ENCODE measurements at regions not wholly inside any gene's neighbourhood (a gene's known extent, or its start where the extent isn't known, plus 50 kb on each side); places are given as distances from the start of the nearest gene placed in this dataset.
"Not testable (repeated sequence)": the region's sequence is repeated elsewhere in the genome, so short reads cannot be mapped to it uniquely, and the experiment has no call there.

DNA sequence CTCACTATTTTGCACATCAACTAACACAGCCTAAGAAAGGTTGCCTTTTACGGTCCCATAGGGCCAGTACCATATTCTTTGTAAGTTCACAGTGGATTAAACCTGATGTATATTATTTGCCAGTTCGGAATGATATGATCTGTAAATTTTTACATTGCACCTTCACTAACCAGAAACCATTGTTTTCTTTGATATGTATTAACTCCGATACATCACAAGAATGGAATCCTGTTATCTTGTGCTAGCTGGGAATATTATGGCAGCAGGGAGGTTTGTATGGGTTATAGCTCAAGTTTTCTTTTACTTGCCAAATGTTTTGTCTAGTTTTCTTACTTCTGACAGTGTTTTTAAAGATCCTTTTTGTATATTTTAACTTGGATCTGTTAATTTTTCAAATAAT, 51.4 kb upstream of the S1PR1 start:
- no peak for DNase-seq (ENCODE audit: low spot score)

DNA sequence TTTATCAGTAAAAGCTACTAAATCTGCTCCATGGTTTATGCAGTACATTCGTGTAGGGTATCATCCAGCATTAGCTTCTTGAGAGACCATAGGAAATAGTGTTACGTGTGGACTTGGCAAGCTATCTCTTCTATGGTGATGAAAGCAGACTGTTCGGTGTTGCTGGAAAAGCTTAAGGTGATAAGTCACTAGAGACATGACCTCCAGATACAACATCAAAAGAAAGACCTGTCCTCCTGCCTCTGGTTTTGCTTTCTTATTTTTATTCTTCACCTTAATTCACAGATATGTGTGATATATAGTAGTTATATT, 53.5 kb upstream of the S1PR1 start:
- DNase-seq (ENCODE audit: low spot score) = no peak

DNA sequence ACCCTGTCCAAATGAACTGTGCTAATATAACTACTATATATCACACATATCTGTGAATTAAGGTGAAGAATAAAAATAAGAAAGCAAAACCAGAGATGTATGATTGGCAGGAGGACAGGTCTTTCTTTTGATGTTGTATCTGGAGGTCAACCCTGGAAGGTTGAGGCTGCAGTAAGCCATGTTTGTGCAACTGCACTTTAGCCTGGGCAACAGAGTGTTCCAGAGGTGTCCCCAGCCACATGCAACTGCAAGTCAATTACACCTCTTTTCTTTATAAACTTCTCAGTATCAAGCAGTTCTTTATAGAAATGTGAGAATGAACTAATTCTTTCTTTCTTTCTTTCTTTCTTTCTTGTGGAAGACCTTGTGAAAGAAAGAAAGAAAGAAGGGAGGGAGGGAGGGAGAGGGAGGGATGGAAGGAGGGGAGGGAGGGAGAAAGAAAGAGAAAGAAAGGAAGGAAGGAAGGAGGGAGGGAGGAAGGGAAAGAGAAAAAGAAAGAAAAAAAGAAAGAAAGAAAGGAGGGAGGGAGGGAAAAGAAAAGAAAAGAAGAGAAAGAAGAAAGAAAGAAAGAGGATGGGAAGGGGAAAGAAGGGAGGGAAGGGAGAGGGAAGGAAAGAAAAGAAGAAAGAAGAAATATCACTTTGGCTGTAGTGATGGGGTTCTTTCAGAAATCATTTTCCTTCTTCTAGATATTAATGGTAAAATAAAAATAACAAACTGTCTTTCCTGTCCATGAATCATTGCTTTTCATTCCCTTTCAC, 54.0 kb upstream of the S1PR1 start:
- no peak for DNase-seq (ENCODE audit: low spot score)

DNA sequence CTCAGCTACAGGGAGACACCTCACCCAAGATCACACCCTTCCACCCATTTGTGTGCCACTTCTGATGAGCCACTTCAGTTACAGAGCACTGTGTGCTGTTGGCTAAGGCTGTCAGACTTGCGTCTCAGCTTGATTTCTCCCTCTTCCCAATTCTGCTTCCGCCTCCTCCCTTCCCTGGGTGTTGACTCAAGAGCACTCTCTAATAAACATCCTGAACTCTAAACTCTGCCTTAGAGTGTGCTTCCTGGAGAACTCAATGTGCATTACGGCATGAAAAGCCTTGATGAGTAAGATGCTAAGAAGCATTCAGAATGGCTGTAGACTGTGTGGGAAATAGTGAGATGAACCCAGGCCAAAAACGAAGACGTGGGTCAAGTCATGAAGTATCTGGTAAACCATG, 54.9 kb upstream of the S1PR1 start:
- no peak for DNase-seq (ENCODE audit: low spot score)

DNA sequence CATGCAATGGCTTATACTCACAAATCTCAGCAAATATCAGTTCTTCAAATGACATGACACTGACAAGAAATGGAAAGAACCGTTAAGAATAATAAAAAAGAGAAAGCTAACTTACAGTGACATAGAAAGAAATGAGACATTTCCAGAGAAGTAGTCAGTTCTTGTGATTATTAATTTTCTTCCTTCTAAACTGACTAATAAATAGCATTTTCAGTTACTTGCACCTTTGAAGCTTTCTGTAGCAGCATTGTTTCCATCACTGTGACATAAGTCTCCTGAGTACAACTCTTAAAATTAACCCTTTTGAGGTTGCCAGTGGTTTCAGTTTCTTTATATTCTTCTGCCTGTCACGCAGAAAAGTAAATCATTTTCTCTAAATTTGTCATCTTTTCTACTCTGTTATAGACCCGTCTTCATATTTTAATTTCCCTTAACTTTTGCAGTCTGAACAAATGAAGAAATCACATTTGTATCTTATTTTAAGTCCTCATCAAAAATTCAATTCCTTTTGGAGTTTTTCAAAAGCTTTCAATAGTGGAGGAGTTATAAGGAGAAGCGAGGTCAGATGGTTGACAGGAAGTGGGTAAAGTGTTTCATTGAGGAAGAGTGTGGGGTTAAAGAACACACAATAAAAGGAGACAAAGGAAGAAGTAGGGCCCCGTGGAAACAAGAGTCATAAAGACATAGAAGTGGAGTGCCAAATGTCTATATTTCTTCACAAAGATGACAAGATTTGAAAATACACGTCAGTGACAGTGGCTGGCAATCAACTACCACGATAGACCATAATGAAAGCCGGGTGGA, 57.9 kb upstream of the S1PR1 start:
- DNase-seq (ENCODE audit: low spot score) = no peak

DNA sequence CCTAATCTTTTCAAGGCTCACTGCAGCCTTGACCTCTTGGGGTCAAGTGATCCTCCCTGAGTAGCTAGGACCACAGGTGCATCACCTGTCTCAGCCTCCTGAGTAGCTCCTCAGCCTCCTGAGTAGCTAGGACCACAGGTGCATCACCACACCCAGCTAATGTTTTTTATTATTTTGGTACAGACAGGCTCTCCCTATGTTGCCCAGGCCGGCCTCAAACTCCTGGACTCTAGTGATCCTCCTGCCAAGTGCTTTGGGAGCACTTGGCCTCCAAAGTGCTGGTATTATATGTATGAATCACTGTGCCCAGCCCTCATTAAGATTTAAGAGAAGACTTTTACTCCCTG, 58.5 kb upstream of the S1PR1 start:
- DNase-seq (ENCODE audit: low spot score) = no peak

DNA sequence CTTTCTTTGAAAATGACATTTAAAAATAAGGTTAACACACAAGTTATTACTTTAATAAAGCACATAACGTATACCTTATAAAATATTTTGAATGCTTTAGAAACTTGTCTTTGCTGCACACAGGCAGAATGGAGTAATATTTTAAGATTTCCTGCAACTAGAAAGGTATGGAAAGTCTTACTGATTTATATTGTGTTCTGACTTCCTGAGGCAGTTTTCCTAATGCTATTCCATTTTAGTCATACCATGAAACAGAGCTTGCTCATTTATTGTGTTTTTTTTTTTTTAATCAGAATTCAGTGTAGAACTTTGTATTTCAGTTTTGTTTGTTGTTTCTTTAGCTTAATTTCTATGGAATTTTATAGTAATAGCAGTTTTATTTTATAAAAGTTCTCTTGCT, 60.9 kb upstream of the S1PR1 start:
- DNase-seq (ENCODE audit: low spot score) = no peak

DNA sequence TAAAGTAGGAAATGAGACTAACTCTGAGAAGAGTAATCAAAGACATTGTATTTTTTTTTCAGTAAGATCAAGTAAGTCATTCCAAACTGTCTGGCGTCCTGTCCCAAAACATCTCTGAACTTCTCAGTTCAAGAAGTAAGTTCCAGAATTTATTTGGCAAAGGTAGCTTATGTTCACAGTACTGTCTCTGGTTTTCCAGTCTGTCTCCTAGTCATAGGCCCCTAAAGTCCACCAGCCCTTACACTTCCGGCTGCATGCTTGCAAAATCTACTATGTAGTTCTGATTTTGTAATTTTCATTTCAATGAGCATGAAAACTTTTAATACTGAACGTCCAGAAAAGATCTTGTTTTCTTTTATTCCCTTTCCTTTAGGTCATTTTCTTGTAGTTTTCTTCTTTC, 61.4 kb upstream of the S1PR1 start:
- DNase-seq (ENCODE audit: low spot score) = no peak

DNA sequence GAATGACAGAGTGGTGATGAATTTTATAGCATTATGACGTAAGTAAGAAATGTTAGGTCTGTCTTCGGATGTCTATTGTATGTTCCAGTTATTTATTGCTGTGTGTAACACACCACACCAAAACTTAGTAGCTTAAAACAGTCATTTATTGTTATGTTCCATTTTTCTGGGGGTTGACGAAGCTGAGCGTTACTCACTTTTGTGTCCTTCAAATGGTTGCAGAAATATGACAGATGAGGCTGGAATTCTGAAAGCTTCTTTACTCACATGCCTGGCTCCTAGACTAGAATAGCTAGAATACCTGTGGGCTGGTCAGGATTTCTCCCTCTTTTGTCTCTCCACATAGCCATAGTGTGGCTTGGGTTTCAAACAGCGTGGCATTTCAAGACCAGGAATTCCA, 62.1 kb upstream of the S1PR1 start:
- DNase-seq (ENCODE audit: low spot score) = no peak

DNA sequence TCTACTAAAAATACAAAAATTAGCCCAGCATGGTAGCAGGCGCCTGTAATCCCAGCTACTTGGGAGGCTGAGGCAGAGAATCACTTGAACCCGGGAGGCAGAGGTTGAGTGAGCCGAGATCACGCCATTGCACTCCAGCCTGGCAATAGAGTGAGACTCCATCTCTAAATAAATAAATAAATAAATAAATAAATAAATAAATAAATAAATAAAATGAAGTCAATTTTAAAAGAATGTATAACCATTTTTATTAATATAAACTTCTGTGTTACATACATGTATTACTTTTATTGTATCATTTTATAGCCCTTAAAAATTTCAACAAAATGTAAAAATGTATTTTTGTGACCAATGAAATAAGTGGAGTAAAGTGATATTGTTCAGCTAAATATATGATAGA, 62.5 kb upstream of the S1PR1 start:
- not testable (repeated sequence) for DNase-seq (ENCODE audit: low spot score)

DNA sequence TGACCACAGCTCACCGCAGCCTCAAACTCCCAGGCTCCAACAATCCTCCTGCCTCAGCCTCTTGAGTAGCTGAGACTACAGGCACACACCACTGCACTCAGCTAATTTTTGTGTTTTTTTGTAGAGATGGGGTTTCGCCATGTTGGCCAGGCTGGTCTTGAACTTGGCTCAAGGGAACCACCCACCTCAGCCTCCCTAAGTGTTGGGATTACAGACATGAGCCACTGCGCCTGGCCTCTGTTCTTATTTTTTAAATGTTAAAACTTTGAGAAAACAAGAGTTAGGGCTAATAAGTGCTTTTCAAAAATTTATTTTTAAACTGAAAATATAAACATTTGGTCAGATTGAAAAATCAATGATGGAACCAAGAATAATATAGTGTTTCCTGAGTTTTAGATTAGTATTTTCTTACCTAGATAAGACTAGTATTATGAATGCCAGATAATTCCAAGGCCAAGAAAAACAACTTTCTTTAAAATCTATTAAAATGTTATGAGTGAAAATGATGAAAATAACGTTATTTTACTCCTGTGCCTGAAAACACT, 66.2 kb upstream of the S1PR1 start:
- DNase-seq (ENCODE audit: low spot score) = no peak

DNA sequence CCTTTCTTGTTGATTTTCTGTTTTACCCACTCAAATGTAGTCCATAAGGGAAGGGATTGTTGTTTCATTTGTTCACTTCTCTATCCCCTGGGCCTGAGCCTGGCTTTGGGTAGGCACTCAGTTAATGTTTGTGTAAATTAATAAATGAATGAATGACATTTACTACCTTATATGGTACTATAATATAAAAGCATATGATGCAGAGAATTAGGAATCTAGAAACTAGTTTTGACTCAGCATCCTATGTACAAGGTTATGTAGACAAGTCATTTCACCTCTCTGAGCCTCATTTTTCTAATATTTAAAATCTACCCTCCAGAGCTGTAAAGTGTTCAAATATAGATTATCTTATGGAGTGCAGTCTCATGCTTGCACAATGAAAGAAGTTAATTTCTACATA, 68.9 kb upstream of the S1PR1 start:
- DNase-seq (ENCODE audit: low spot score) = no peak

DNA sequence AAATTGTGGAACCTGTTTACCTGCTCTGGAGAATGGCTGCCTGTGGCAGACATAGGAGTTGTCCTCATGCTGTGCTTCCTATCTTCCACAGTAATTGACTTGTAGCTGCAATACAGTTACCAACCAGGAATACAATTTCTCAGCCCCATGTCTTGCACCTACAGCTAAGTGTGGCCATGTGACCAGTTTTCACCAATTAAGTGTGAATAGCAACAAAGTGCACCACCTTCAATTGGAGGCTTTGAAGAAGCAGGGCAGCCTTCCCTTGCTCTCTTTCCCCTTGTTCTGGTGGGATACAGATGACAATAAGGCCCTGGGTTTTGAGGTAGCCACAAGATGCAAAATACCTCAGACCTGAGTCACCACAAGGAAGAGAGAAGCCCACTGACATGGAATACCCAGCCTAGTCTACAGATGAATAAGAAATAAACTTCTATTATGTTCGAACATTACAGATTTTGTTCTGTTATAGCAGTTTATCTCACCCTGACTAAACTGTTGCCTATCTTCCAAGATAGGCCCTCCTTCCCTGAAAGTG, 70.2 kb upstream of the S1PR1 start:
- DNase-seq (ENCODE audit: low spot score) = no peak

DNA sequence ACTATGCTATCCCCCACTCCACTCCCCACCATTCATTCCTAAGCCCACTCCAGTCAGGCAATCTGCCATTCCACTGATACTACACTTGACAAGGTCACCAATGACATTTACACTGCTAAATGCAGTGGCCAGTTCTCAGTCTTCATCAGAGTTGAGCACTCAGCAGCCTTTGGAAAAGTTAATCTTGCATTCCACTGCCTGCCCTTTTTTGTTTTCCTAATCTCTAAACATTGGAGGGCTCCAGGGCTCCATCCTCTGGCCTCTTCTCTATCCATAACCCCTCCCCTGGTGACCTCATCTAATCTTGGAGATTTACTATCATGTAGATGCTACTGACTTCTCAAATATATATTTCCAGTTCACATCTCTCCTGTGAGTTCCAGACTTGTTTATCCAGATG, 70.9 kb upstream of the S1PR1 start:
- no peak for DNase-seq (ENCODE audit: low spot score)

DNA sequence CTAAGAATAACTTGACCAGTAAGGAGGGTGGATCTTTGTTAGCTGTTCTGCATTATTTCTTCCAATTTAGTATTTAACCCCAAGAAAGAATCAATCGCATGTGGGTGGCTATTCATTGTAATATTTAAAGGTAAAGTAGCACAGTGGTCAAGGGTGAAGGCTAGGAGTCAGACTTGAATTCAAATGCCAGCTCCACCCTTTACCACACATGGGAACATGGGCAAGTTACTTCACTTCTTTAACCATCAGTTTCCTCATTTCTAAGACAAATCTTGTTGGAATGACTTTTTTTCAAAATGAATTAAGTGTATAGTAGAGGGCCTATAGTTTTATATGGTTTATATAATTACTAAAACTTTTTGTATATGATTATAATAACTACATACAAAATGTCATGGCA, 71.3 kb upstream of the S1PR1 start:
- DNase-seq (ENCODE audit: low spot score) = no peak

DNA sequence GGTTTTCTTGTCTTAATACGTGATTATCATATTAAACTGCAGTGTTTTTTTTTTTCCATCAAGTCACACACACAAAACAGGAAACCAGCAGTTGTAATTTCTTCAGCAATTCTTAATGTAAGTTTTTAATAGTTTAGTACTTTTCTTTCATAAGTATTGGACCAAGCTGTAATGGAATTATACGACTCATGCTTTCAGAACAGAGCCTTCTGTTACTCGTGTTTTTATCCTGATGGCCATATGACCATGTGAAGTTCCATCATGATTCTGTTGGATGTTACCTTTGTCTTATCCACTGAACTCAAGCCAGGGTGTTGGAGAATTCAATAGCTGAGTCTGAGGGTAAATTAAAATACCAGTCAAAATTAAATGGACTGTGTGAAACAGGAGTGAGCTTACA, 72.0 kb upstream of the S1PR1 start:
- no peak for DNase-seq (ENCODE audit: low spot score)

DNA sequence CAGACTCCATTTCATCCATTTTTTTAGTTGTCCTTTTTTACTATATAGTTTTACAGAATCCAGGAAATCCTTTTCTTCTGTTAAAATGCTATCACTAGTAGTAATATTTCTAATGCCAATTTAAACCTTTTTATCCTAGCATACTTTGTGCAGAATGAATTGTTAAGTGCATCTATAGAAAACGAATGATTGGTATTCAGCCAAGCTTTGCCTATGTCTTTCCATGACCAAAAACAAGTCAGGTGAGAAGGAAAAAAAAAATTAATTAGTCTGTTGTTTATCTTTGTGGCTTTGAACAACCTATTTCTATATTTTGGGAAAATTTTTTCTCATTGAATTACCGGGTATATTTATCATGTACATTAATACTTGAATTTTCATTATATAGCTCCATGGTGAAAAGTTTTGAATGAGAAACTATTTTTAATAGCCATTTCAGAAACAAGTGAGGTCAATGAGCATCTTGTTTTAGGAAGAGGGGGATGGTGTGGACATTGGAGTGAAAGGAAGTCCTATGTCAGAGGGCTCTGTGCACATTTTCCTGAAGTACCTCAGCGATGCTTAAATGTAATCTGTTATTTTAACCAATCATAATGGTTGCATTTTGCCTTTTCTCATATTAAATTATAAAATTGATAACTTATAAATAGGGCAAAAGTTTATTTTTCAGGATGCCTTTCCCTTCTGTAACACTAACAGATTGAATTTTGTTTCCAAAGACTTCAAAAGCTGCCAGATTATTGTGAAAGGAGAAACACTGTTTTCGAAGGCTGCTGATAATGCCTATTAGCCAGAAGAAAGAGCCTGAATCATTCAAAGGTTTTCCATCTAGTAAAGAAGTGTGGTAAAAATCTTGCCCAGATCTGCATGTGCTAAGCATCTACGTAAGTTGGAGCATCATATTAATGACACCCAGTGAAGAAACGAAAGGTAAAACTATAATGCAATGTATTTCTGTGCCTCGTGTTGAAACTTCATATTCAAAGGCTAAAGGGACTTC, 73.8 kb upstream of the S1PR1 start:
- DNase-seq (ENCODE audit: low spot score) = no peak

DNA sequence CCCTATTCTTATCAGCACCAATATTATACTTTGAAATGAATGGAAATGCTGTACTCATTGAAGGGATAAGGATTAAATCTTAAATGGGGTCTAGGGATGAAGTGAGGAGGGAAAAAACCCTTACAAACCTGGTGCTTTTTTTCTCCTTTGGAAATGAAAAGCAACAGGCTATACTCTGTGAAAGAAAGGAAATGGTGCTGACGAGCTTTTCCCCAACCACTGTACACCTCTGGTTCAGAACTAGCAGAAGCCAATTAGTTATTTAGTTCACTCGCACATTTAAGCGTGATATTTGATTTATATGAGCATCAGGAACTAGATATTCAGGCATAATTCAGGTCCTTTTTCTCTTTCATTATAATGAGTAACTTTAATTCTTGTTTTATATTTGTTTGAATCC, 74.5 kb upstream of the S1PR1 start:
- DNase-seq (ENCODE audit: low spot score) = no peak

DNA sequence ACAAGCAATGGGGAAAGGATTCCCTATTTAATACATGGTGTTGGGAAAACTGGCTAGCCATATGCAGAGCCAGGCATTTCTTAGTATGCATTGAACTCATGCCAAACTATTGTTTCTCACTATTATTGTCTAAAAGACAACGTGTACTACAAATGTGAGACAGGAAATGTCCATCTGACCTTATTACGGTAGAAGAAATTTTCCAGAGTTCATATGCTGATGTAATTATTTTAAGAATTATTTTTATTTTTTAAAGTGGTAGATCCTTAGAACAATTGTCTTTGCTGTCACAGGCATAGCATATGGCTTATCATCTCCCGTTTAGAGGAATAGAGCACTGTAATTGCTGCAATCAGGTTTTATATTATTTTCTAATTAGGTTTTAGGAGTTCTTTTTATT, 75.2 kb upstream of the S1PR1 start:
- DNase-seq (ENCODE audit: low spot score) = no peak

DNA sequence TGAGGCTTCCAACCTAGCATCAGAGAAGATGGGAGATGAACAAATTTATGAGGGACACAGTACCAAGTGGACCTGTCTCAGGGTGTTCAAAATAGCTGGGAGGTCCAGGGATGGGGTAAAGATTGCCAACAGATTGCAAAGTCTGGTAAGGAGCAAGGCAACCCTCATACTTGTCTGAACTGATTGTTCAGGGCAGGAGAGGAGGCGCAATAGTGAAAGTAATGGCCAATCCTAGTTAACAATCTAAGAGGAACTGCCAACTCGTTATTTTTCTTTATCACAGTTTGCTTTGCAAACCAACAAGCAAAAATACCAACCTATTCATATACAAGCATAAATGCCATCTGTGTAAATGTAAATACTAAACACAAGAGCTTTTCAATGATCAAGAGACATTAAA, 78.4 kb upstream of the S1PR1 start:
- no peak for DNase-seq (ENCODE audit: low spot score)

DNA sequence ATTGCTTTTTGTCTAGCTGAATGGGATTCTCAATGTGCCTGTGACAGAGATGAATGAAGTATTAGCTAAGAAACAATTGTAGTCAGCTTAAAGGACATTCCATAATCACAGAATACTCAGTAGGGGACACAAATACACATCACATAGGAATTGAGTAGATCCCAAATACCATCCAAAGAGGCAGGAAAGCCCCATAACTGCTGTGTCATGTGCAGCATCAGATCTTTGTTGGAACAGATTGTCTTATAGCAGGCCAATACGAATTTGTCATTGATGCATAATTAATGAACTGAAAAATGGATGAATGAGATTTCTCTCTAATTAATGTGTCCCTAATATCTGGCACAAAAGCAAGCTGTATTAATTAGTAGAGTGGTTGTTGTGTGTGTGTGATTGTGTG, 82.3 kb upstream of the S1PR1 start:
- no peak for DNase-seq (ENCODE audit: low spot score)

DNA sequence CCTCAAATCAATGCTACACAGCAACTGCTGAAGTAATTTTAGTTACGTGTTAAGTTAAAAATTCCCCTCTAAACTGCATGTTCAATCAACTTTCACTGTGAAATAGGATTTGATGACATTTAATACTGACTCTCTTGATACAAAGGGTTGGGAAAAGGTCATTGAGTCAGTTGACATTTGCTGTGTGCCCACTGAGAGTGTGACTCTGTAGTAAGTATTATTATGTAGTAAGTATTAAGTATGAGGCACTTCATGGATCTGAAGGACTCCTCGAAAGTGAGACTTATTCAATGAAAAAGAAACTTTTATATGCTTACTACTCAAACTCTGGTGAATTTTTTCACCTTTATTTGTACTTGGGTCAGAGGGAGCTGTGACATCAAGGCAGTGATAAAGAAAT, 83.1 kb upstream of the S1PR1 start:
- no peak for DNase-seq (ENCODE audit: low spot score)
